Lower leg skin (tissue), 4 donors: ENCODE measurements at regions not wholly inside any gene's neighbourhood (a gene's known extent, or its start where the extent isn't known, plus 50 kb on each side); places are given as distances from the start of the nearest gene placed in this dataset.

ENCODE experiments used
- DNase-seq, 2 donors: peaks; one replicate each; pipeline ENCODE4 v3.0.0-alpha.2; 2019; ENCODE audit warnings: low spot score in 2 of 2
- H3K4me3 ChIP-seq: fragments of 200-600 bp; sonication (generic); 2 replicates; pipeline ENCODE4 v1.5.1; 2017; ENCODE audit warnings: mild to moderate bottlenecking, low read depth; ENCODE audit not compliant: poor library complexity, severe bottlenecking
- CTCF ChIP-seq, 3 donors: fragments of 450-650 bp; IDR thresholded peaks; one replicate each; pipeline ENCODE4 v1.5.1; 2016; ENCODE audit warnings: antibody characterized with exemption in 3 of 3, mild to moderate bottlenecking in 3 of 3, moderate library complexity in 2 of 3
- POLR2A ChIP-seq, 2 donors: fragments of 450-650 bp; IDR thresholded peaks; one replicate each; pipeline ENCODE4 v1.6.1; 2016 to 2017; ENCODE audit warnings: antibody characterized with exemption in 2 of 2, mild to moderate bottlenecking in 1 of 2, moderate library complexity in 1 of 2
- WGBS, 2 donors: methylation state at CpG; one replicate each; pipeline ENCODE4 v1.1.5; 2018; 5-methylcytosine and 5-hydroxymethylcytosine counted together
- intact Hi-C: fragments of 100-400 bp; cut with DNase I; formaldehyde crosslinking; loops from one replicate; pipeline ENCODE4 v1.15.0; 2023; ENCODE audit warnings: low total_unique reads

GRCh38 chr6:5896476-5897200, 110.1 kb downstream of the NRN1 start:
- H3K4me3 ChIP-seq: no peak overlapping the region
- DNase-seq: no peak
- TF ChIP-seq POLR2A (IDR thresholded peaks at IDR 0.05) (no peak), CTCF (IDR thresholded peaks at IDR 0.05) (no peak)
- intact Hi-C loops: no loop called here
- 94% methylated on average over 12 of the region's 12 CpGs for WGBS, 2 donors

GRCh38 chr6:5894357-5894756, 112.4 kb downstream of the NRN1 start:
- intact Hi-C loops: no loop called here

GRCh38 chr6:5893295-5893694, 113.4 kb downstream of the NRN1 start:
- no peak for DNase-seq
- TF ChIP-seq CTCF (IDR thresholded peaks at IDR 0.05) (no peak), POLR2A (IDR thresholded peaks at IDR 0.05) (no peak)
- H3K4me3 ChIP-seq: no peak overlapping the region
- WGBS, 2 donors: 89% methylated on average over 4 of the region's 4 CpGs
- intact Hi-C loops: no loop called here

More at GRCh38 chr6:5894357-5894756, 112.4 kb downstream of the NRN1 start:
- 78 to 87% methylated on average over 4 of the region's 4 CpGs for WGBS, 2 donors
- DNase-seq: no peak
- no peak for TF ChIP-seq CTCF (IDR thresholded peaks at IDR 0.05)
- no peak for TF ChIP-seq POLR2A (IDR thresholded peaks at IDR 0.05)
- H3K4me3 ChIP-seq: no peak overlapping the region

GRCh38 chr6:5892669-5893068, 114.1 kb downstream of the NRN1 start:
- no peak overlapping the region for H3K4me3 ChIP-seq
- 93 to 97% methylated on average over 6 of the region's 6 CpGs for WGBS, 2 donors
- TF ChIP-seq POLR2A (IDR thresholded peaks at IDR 0.05): no peak
- TF ChIP-seq CTCF (IDR thresholded peaks at IDR 0.05): no peak
- intact Hi-C loops: no loop called here
- DNase-seq: no peak

GRCh38 chr6:5878792-5879191, 127.9 kb downstream of the NRN1 start:
- WGBS, 2 donors: 72 to 89% methylated on average over 1 of the region's 1 CpG

More at GRCh38 chr6:5878792-5879191, 127.9 kb downstream of the NRN1 start:
- no peak overlapping the region for H3K4me3 ChIP-seq
- no peak for DNase-seq
- intact Hi-C loops: no loop called here
- no peak for TF ChIP-seq CTCF (IDR thresholded peaks at IDR 0.05)
- TF ChIP-seq POLR2A (IDR thresholded peaks at IDR 0.05): no peak
